Spleen (tissue), 11 donors: ENCODE measurements at regions not wholly inside any gene's neighbourhood (a gene's known extent, or its start where the extent isn't known, plus 50 kb on each side); places are given as distances from the start of the nearest gene placed in this dataset.
A peak's percentile ranks its signal among the peaks of the same experiment; 100 is the strongest.

Source experiments
- DNase-seq: peaks from one replicate; pipeline ENCODE4 v3.0.0-alpha.2; 2020
- H3K27ac ChIP-seq, 8 donors: fragments of 200-600 bp; sonication (generic) in 7 of 8; 1 replicate in 4 of 8; 2 replicates in 4 of 8; pipeline versions ENCODE4 v1.5.0 to v1.8.0; 2016 to 2021; ENCODE audit warnings: inconsistent platforms in 4 of 8, mild to moderate bottlenecking in 4 of 8, moderate library complexity in 1 of 8
- H3K27me3 ChIP-seq, 7 donors: fragments of 200-600 bp; sonication (generic) in 6 of 7; replicated peaks in 1 of 7; 1 replicate in 4 of 7; 2 replicates in 3 of 7; pipeline versions ENCODE4 v1.5.0 to v1.8.0; 2016 to 2021; ENCODE audit warnings: inconsistent platforms in 3 of 7, mild to moderate bottlenecking in 1 of 7
- H3K36me3 ChIP-seq, 6 donors: fragments of 200-600 bp; sonication (generic) in 5 of 6; 1 replicate in 4 of 6; 2 replicates in 2 of 6; pipeline versions ENCODE4 v1.5.0 to v1.8.0; 2016 to 2021; ENCODE audit warnings: inconsistent platforms in 2 of 6
- H3K4me1 ChIP-seq, 6 donors: fragments of 200-600 bp; sonication (generic) in 5 of 6; 1 replicate in 3 of 6; 2 replicates in 3 of 6; pipeline versions ENCODE4 v1.5.0 to v1.8.0; 2016 to 2021; ENCODE audit warnings: inconsistent platforms in 3 of 6
- H3K4me3 ChIP-seq, 8 donors: fragments of 200-600 bp; sonication (generic) in 7 of 8; 1 replicate in 4 of 8; 2 replicates in 4 of 8; pipeline versions ENCODE4 v1.5.0 to v1.8.0; 2016 to 2021; ENCODE audit warnings: inconsistent platforms in 4 of 8, mild to moderate bottlenecking in 4 of 8, moderate library complexity in 2 of 8
- H3K9me3 ChIP-seq, 8 donors: fragments of 200-600 bp; sonication (generic) in 7 of 8; 1 replicate in 4 of 8; 2 replicates in 4 of 8; pipeline versions ENCODE4 v1.5.0 to v1.8.0; 2016 to 2021; ENCODE audit warnings: inconsistent platforms in 4 of 8
- CTCF ChIP-seq, 11 experiments: fragments of 200-600 bp in 7 of 11; fragments of 450-650 bp in 4 of 11; sonication (generic) in 4 of 11; IDR thresholded peaks in 8 of 11; conservative IDR thresholded peaks in 3 of 11; 1 replicate in 7 of 11; 2 replicates in 4 of 11; pipeline versions ENCODE4 v1.4.0 to v1.8.0; 2016 to 2021; ENCODE audit warnings: antibody characterized with exemption in 11 of 11, inconsistent platforms in 4 of 11, mild to moderate bottlenecking in 1 of 11
- POLR2A ChIP-seq, 3 donors: fragments of 450-650 bp; IDR thresholded peaks; one replicate each; pipeline ENCODE4 v1.5.1; 2017; ENCODE audit warnings: antibody characterized with exemption in 3 of 3, mild to moderate bottlenecking in 1 of 3
- POLR2AphosphoS5 ChIP-seq, 3 donors: sonication (generic); formaldehyde crosslinking; IDR thresholded peaks; one replicate each; pipeline ENCODE4 v1.5.1; 2017; ENCODE audit warnings: antibody characterized with exemption in 3 of 3
- WGBS, 5 donors: extraction: QIAGEN DNeasy Blood & Tissue Kit in 3 of 5; methylation state at CpG; one replicate each; pipeline versions ENCODE4 v1.1.5 to v1.1.7; 2013 to 2018; 5-methylcytosine and 5-hydroxymethylcytosine counted together
- intact Hi-C: fragments of 100-400 bp; cut with DNase I; formaldehyde crosslinking; loops from one replicate; pipeline ENCODE4 v1.15.0; 2023; ENCODE audit warnings: low total_unique reads
- donor health status: healthy with polysubstance abuse.
- donor health status: DM: no; HTN: no; CAD: no; lungs with moderate emphysema.
- donor health status: DM: no; HTN: no; CAD: no.
- donor health status: Bipolar disorder and iron deficiency.
- donor health status: healthy.
- donor health status: DM: no; HTN: no; CAD: no.
- donor health status: DM: yes; HTN: yes; CAD: no.

GRCh38 chr21:25422610-25423608, 184.4 kb downstream of the MRPL39 start:
- Histone ChIP-seq H3K9me3 (no peaks in the 10 kb centered on the region), H3K27ac (peak overlapping the region in 5 of 8 donors; percentile 58 to 82 (median 72)), H3K36me3 (no peaks in the 10 kb centered on the region), H3K4me3 (no peak overlapping the region), H3K4me1 (peaks cover 13 to 49% (median 30%) of the 10 kb centered on the region in 6 donors), H3K27me3 (no peaks in the 10 kb centered on the region)
- intact Hi-C loops: loop anchor here (10.0 kb wide), 1 partner anchor 282 kb away; no protein-coding TSS in a partner anchor
- 68 to 77% (median 72%) methylated on average over 4 of the region's 4 CpGs for WGBS, 5 donors
- DNase-seq: no peak
- TF ChIP-seq POLR2AphosphoS5 (IDR thresholded peaks at IDR 0.05) (no peak), POLR2A (IDR thresholded peaks at IDR 0.05) (no peak), CTCF (IDR thresholded peaks at IDR 0.05 in 8 of 11, conservative IDR thresholded peaks at IDR 0.05 in 3 of 11) (no peak)

GRCh38 chr21:25421321-25422028, 185.8 kb downstream of the MRPL39 start:
- Histone ChIP-seq H3K4me3 (peak overlapping the region in 1 of 8 donors; percentile 27), H3K4me1 (peaks cover 13 to 49% (median 30%) of the 10 kb centered on the region in 6 donors), H3K9me3 (no peaks in the 10 kb centered on the region), H3K36me3 (no peaks in the 10 kb centered on the region), H3K27me3 (no peaks in the 10 kb centered on the region), H3K27ac (peak overlapping the region; percentile 30 to 82 (median 62))
- WGBS, 5 donors: 7 to 15% (median 12%) methylated on average over 6 of the region's 6 CpGs
- TF ChIP-seq CTCF (IDR thresholded peaks at IDR 0.05 in 8 of 11, conservative IDR thresholded peaks at IDR 0.05 in 3 of 11) (peak in 10 of 11 experiments; percentile 30 to 76 (median 56)), POLR2A (IDR thresholded peaks at IDR 0.05) (no peak)
- intact Hi-C loops: loop anchor here (10.0 kb wide), 1 partner anchor 283 kb away; no protein-coding TSS in a partner anchor
- no peak for DNase-seq

GRCh38 chr21:25420831-25421230, 186.4 kb downstream of the MRPL39 start:
- Histone ChIP-seq H3K36me3 (no peaks in the 10 kb centered on the region), H3K27me3 (no peaks in the 10 kb centered on the region), H3K27ac (peak overlapping the region; percentile 30 to 82 (median 62)), H3K4me1 (peaks cover 13 to 49% (median 30%) of the 10 kb centered on the region in 6 donors), H3K9me3 (no peaks in the 10 kb centered on the region), H3K4me3 (no peak overlapping the region)
- 64 to 72% (median 67%) methylated on average over 4 of the region's 4 CpGs for WGBS, 5 donors
- TF ChIP-seq POLR2AphosphoS5 (IDR thresholded peaks at IDR 0.05): no peak
- TF ChIP-seq CTCF (IDR thresholded peaks at IDR 0.05 in 8 of 11, conservative IDR thresholded peaks at IDR 0.05 in 3 of 11): no peak
- no peak for TF ChIP-seq POLR2A (IDR thresholded peaks at IDR 0.05)
- DNase-seq: no peak
- intact Hi-C loops: loop anchor here (10.0 kb wide), 1 partner anchor 284 kb away; no protein-coding TSS in a partner anchor
